Mesendoderm (in vitro differentiated cells): ENCODE measurements at regions not wholly inside any gene's neighbourhood (a gene's known extent, or its start where the extent isn't known, plus 50 kb on each side); places are given as distances from the start of the nearest gene placed in this dataset.

Experiments used
- DNase-seq: peaks from one replicate; pipeline ENCODE4 v3.0.0; 2013
- H2AK5ac ChIP-seq: 2 replicates; pipeline ENCODE4 v1.6.1; 2013; ENCODE audit warnings: low read length, inconsistent platforms
- H2BK120ac ChIP-seq: 2 replicates; pipeline ENCODE4 v1.6.1; 2013; ENCODE audit warnings: low read depth, mild to moderate bottlenecking, low read length, moderate library complexity, mixed read lengths
- H2BK15ac ChIP-seq: replicated peaks from 2 replicates; pipeline ENCODE4 v1.6.1; 2013; ENCODE audit warnings: low read depth, mild to moderate bottlenecking, moderate library complexity
- H2BK5ac ChIP-seq: 2 replicates; pipeline ENCODE4 v1.6.1; 2013; ENCODE audit warnings: low read length, inconsistent platforms
- H3K18ac ChIP-seq: 2 replicates; pipeline ENCODE4 v1.6.1; 2013; ENCODE audit warnings: mild to moderate bottlenecking, low read length, mixed read lengths
- H3K23ac ChIP-seq: one replicate; pipeline ENCODE4 v1.6.1; 2013; ENCODE audit warnings: low read length
- H3K27ac ChIP-seq: 2 replicates; pipeline ENCODE4 v1.5.1; 2013; ENCODE audit warnings: low read depth, mild to moderate bottlenecking, inconsistent platforms, low read length, moderate library complexity
- H3K27me3 ChIP-seq: 2 replicates; pipeline ENCODE4 v1.6.1; 2013; ENCODE audit warnings: low read length, control low read depth, mild to moderate bottlenecking, inconsistent platforms; ENCODE audit not compliant: insufficient read depth, poor library complexity
- H3K36me3 ChIP-seq: 2 replicates; pipeline ENCODE4 v1.6.1; 2013; ENCODE audit warnings: low read length, inconsistent platforms; ENCODE audit not compliant: control insufficient read depth, insufficient read depth
- H3K4ac ChIP-seq: one replicate; pipeline ENCODE4 v1.6.1; 2013; ENCODE audit warnings: low read depth, mild to moderate bottlenecking, low read length, moderate library complexity
- H3K4me1 ChIP-seq: 2 replicates; pipeline ENCODE4 v1.6.1; 2013; ENCODE audit warnings: low read depth, low read length, inconsistent platforms; ENCODE audit not compliant: control insufficient read depth
- H3K4me2 ChIP-seq: 2 replicates; pipeline ENCODE4 v1.6.1; 2013; ENCODE audit warnings: low read length
- H3K4me3 ChIP-seq: 2 replicates; pipeline ENCODE4 v1.5.1; 2013; ENCODE audit warnings: mild to moderate bottlenecking, low read length
- H3K56ac ChIP-seq: one replicate; pipeline ENCODE4 v1.6.1; 2013; ENCODE audit warnings: low read length
- H3K79me1 ChIP-seq: 2 replicates; pipeline ENCODE4 v1.6.1; 2013; ENCODE audit warnings: low read length, inconsistent platforms
- H3K79me2 ChIP-seq: 2 replicates; pipeline ENCODE4 v1.6.1; 2013; ENCODE audit warnings: mild to moderate bottlenecking, low read length; ENCODE audit not compliant: control insufficient read depth, insufficient read depth
- H3K9ac ChIP-seq: 2 replicates; pipeline ENCODE4 v1.6.1; 2013; ENCODE audit warnings: low read length, inconsistent platforms
- H4K5ac ChIP-seq: one replicate; pipeline ENCODE4 v1.6.1; 2013; ENCODE audit warnings: low read length
- H4K8ac ChIP-seq: one replicate; pipeline ENCODE4 v1.6.1; 2013; ENCODE audit warnings: low read depth, mild to moderate bottlenecking, control low read depth, low read length, moderate library complexity
- WGBS: extraction: QIAGEN DNeasy Blood & Tissue Kit; methylation state at CpG from one replicate; pipeline ENCODE4 v1.1.7; 2013; ENCODE audit warnings: low lambda C conversion rate, missing lambda C conversion rate; ENCODE audit not compliant: insufficient coverage; ENCODE audit errors: extremely low coverage; 5-methylcytosine and 5-hydroxymethylcytosine counted together

GRCh38 chr5:164090358-164090757 lies 584.9 kb downstream of the MAT2B start:
- Histone ChIP-seq H3K4me3 (no peak overlapping the region), H3K36me3 (no peaks in the 10 kb centered on the region), H3K27me3 (no peaks in the 10 kb centered on the region), H3K23ac (no peak overlapping the region), H3K4me1 (no peaks in the 10 kb centered on the region), H3K4ac (no peak overlapping the region), H3K56ac (no peak overlapping the region), H2BK15ac (no peak overlapping the region), H3K79me2 (no peaks in the 10 kb centered on the region), H3K9ac (no peak overlapping the region), H2BK5ac (no peak overlapping the region), H2BK120ac (no peak overlapping the region), H3K79me1 (no peaks in the 10 kb centered on the region), H4K8ac (no peak overlapping the region), H4K5ac (no peak overlapping the region), H3K4me2 (no peak overlapping the region), H2AK5ac (no peak overlapping the region), H3K18ac (no peak overlapping the region), H3K27ac (no peak overlapping the region)
- WGBS = no CpG with 5 or more reads among the region's 2 CpGs
- DNase-seq = no peak

GRCh38 chr5:164091836-164092235 lies 586.4 kb downstream of the MAT2B start:
- Histone ChIP-seq H4K8ac (no peak overlapping the region), H2BK5ac (no peak overlapping the region), H3K4me2 (no peak overlapping the region)

GRCh38 chr5:164094291-164094690 lies 588.9 kb downstream of the MAT2B start:
- H4K5ac ChIP-seq = no peak overlapping the region
- H3K4me2 ChIP-seq = no peak overlapping the region
- H3K56ac ChIP-seq = no peak overlapping the region
- no peak overlapping the region for H2AK5ac ChIP-seq
- no peaks in the 10 kb centered on the region for H3K79me2 ChIP-seq
- no peak overlapping the region for H3K4me3 ChIP-seq
- no peak overlapping the region for H2BK5ac ChIP-seq
- DNase-seq = no peak
- H3K4me1 ChIP-seq = no peaks in the 10 kb centered on the region
- H3K27me3 ChIP-seq = no peaks in the 10 kb centered on the region
- no peak overlapping the region for H3K23ac ChIP-seq
- no peak overlapping the region for H2BK120ac ChIP-seq
- no peak overlapping the region for H3K9ac ChIP-seq
- no peak overlapping the region for H2BK15ac ChIP-seq
- H4K8ac ChIP-seq = no peak overlapping the region
- no peak overlapping the region for H3K18ac ChIP-seq
- H3K36me3 ChIP-seq = no peaks in the 10 kb centered on the region
- no peak overlapping the region for H3K27ac ChIP-seq
- WGBS = no CpG with 5 or more reads among the region's 3 CpGs
- H3K79me1 ChIP-seq = no peaks in the 10 kb centered on the region
- H3K4ac ChIP-seq = no peak overlapping the region

More at GRCh38 chr5:164091836-164092235, 586.4 kb downstream of the MAT2B start:
- H2BK120ac ChIP-seq = no peak overlapping the region
- no peak for DNase-seq
- no peak overlapping the region for H3K56ac ChIP-seq
- H4K5ac ChIP-seq = no peak overlapping the region
- H3K27ac ChIP-seq = no peak overlapping the region
- H3K4me1 ChIP-seq = no peaks in the 10 kb centered on the region
- no peaks in the 10 kb centered on the region for H3K27me3 ChIP-seq
- no peaks in the 10 kb centered on the region for H3K79me1 ChIP-seq
- H3K36me3 ChIP-seq = no peaks in the 10 kb centered on the region
- no peak overlapping the region for H3K18ac ChIP-seq
- H2BK15ac ChIP-seq = no peak overlapping the region
- H3K4me3 ChIP-seq = no peak overlapping the region
- no peak overlapping the region for H3K4ac ChIP-seq
- WGBS = no CpG with 5 or more reads among the region's 2 CpGs
- no peak overlapping the region for H3K9ac ChIP-seq
- H3K23ac ChIP-seq = no peak overlapping the region
- H2AK5ac ChIP-seq = no peak overlapping the region
- no peaks in the 10 kb centered on the region for H3K79me2 ChIP-seq

- Histone ChIP-seq H2AK5ac (no peak overlapping the region), H2BK5ac (no peak overlapping the region), H2BK15ac (no peak overlapping the region), H3K79me1 (no peaks in the 10 kb centered on the region), H4K8ac (no peak overlapping the region), H3K4me1 (peaks cover 2% of the 10 kb centered on the region), H3K27me3 (no peaks in the 10 kb centered on the region), H3K36me3 (no peaks in the 10 kb centered on the region), H4K5ac (no peak overlapping the region), H3K18ac (no peak overlapping the region), H3K4ac (no peak overlapping the region), H3K4me2 (no peak overlapping the region), H2BK120ac (no peak overlapping the region), H3K23ac (no peak overlapping the region), H3K79me2 (no peaks in the 10 kb centered on the region), H3K27ac (no peak overlapping the region), H3K56ac (no peak overlapping the region), H3K4me3 (no peak overlapping the region), H3K9ac (no peak overlapping the region)
- no peak for DNase-seq
- no CpG with 5 or more reads among the region's 4 CpGs for WGBS
Observed at GRCh38 chr5:164097749-164098148, 592.3 kb downstream of the MAT2B start.

- H3K4me3 ChIP-seq = no peak overlapping the region
- no peaks in the 10 kb centered on the region for H3K79me2 ChIP-seq
- no peaks in the 10 kb centered on the region for H3K36me3 ChIP-seq
Observed at GRCh38 chr5:164098531-164098930, 593.1 kb downstream of the MAT2B start.

GRCh38 chr5:164098979-164099378 lies 593.6 kb downstream of the MAT2B start:
- Histone ChIP-seq H3K4me3 (no peak overlapping the region), H3K9ac (no peak overlapping the region), H4K8ac (no peak overlapping the region), H2BK15ac (no peak overlapping the region), H3K27ac (no peak overlapping the region), H3K27me3 (no peaks in the 10 kb centered on the region), H3K4me1 (peaks cover 2% of the 10 kb centered on the region), H3K79me1 (no peaks in the 10 kb centered on the region), H3K36me3 (no peaks in the 10 kb centered on the region), H3K4ac (no peak overlapping the region), H4K5ac (no peak overlapping the region), H3K79me2 (no peaks in the 10 kb centered on the region), H2BK5ac (no peak overlapping the region), H3K4me2 (no peak overlapping the region), H2BK120ac (no peak overlapping the region), H3K23ac (no peak overlapping the region), H3K18ac (no peak overlapping the region), H3K56ac (no peak overlapping the region), H2AK5ac (no peak overlapping the region)
- no peak for DNase-seq
- WGBS = 100% methylated on average over 1 of the region's 6 CpGs

More at GRCh38 chr5:164098531-164098930, 593.1 kb downstream of the MAT2B start:
- H3K79me1 ChIP-seq = no peaks in the 10 kb centered on the region
- H3K18ac ChIP-seq = no peak overlapping the region
- H3K27ac ChIP-seq = no peak overlapping the region
- no peak overlapping the region for H4K5ac ChIP-seq
- H2BK15ac ChIP-seq = no peak overlapping the region
- H3K4me1 ChIP-seq = peaks cover 2% of the 10 kb centered on the region
- H2AK5ac ChIP-seq = no peak overlapping the region
- no peak overlapping the region for H3K9ac ChIP-seq
- no peak overlapping the region for H2BK5ac ChIP-seq
- WGBS = no CpG with 5 or more reads among the region's 1 CpG
- H3K4ac ChIP-seq = no peak overlapping the region
- H3K23ac ChIP-seq = no peak overlapping the region
- H3K56ac ChIP-seq = no peak overlapping the region
- H4K8ac ChIP-seq = no peak overlapping the region
- no peak overlapping the region for H2BK120ac ChIP-seq
- no peaks in the 10 kb centered on the region for H3K27me3 ChIP-seq
- DNase-seq = no peak
- no peak overlapping the region for H3K4me2 ChIP-seq
